ENCODE measurements at regions not wholly inside any gene's neighbourhood (a gene's known extent, or its start where the extent isn't known, plus 50 kb on each side); places are given as distances from the start of the nearest gene placed in this dataset.

GRCh38 chr4:158322109-158322508 lies 111.8 kb downstream of the TMEM144 start:
- TF ChIP-seq CTCF (tag by site-specific recombination; IDR thresholded peaks at IDR 0.05) (no peak), ZNF629 (tag by site-specific recombination; IDR thresholded peaks at IDR 0.05) (no peak), HIC1 (tag by site-specific recombination; IDR thresholded peaks at IDR 0.05) (no peak), ZBTB21 (tag by site-specific recombination; IDR thresholded peaks at IDR 0.05) (no peak), TSHZ1 (tag by site-specific recombination; IDR thresholded peaks at IDR 0.05; ENCODE audit: borderline replicate concordance) (no peak)
